ENCODE measurements at regions not wholly inside any gene's neighbourhood (a gene's known extent, or its start where the extent isn't known, plus 50 kb on each side); places are given as distances from the start of the nearest gene placed in this dataset.

- in situ Hi-C loops (cut with MboI; ENCODE audit: low sequenced_read_pairs) = no loop called here
- no peak overlapping the region for H3K27ac ChIP-seq (ENCODE audit: insufficient read depth, low read length)
Observed at GRCh38 chr4:111813555-111814140, 331.6 kb upstream of the FAM241A start.

More at GRCh38 chr4:111813555-111814140, 331.6 kb upstream of the FAM241A start:
- WGBS, 2 experiments (ENCODE audit: extremely low coverage in 2 of 2, insufficient read length in 1 of 2) = no CpG with 5 or more reads among the region's 3 CpGs
- Histone ChIP-seq H4K8ac (ENCODE audit: low read depth in 2 of 2, low read length in 2 of 2) (no peak overlapping the region), H2AFZ (replicated peaks; ENCODE audit: low read length, poor library complexity) (no peak overlapping the region), H2BK15ac (ENCODE audit: low read depth, low read length) (no peak overlapping the region), H3K4me1 (ENCODE audit: control insufficient read depth, insufficient read depth, low read length) (no peaks in the 10 kb centered on the region), H3K36me3 (ENCODE audit: control insufficient read depth, insufficient read depth, low read length) (no peaks in the 10 kb centered on the region), H3K14ac (replicated peaks; ENCODE audit: low read depth, low read length) (no peak overlapping the region), H2BK120ac (ENCODE audit: low read depth, low read length) (no peak overlapping the region), H3K4me3 (ENCODE audit: insufficient read depth, low read depth, low read length) (no peak overlapping the region), H2BK5ac (ENCODE audit: low read depth, low read length, poor library complexity, severe bottlenecking) (no peak overlapping the region), H3K56ac (ENCODE audit: extremely low read depth, insufficient read depth, low read length) (no peak overlapping the region), H2BK20ac (ENCODE audit: low read depth, low read length) (no peak overlapping the region), H3K4me2 (ENCODE audit: low read depth, low read length) (no peak overlapping the region), H3K9me3 (ENCODE audit: control insufficient read depth, insufficient read depth, low read length) (no peaks in the 10 kb centered on the region), H3K9ac (ENCODE audit: low read depth, low read length) (no peak overlapping the region), H4K91ac (ENCODE audit: insufficient read depth, low read depth, low read length) (no peak overlapping the region), H4K5ac (ENCODE audit: low read depth, low read length) (no peak overlapping the region), H2AK9ac (replicated peaks; ENCODE audit: low read depth, low read length, poor library complexity) (no peak overlapping the region), H4K20me1 (ENCODE audit: insufficient read depth, low read length) (no peaks in the 10 kb centered on the region), H3K23ac (ENCODE audit: low read depth, low read length) (no peak overlapping the region), H3K9me1 (ENCODE audit: insufficient read depth, low read length) (no peaks in the 10 kb centered on the region), H3K18ac (ENCODE audit: low read depth, low read length) (no peak overlapping the region), H3K4ac (ENCODE audit: low read depth, low read length) (no peak overlapping the region), H3K79me1 (ENCODE audit: low read depth in 1 of 2, low read length in 2 of 2) (no peaks in the 10 kb centered on the region), H3K27me3 (ENCODE audit: control insufficient read depth, insufficient read depth, low read length) (no peaks in the 10 kb centered on the region), H2AK5ac (ENCODE audit: low read depth, low read length) (no peak overlapping the region)
- BruUV-seq (replicated peaks) = no TSS peak
- intact Hi-C loops (cut with micrococcal nuclease) = no loop called here
- dilution Hi-C loops (cut with HindIII; ENCODE audit: low sequenced_read_pairs, unreplicated experiment) = no loop called here
- no peak for TF ChIP-seq NFE2L2 (IDR thresholded peaks at IDR 0.05; ENCODE audit: low read depth, low read length)
- TF ChIP-seq RCOR1 (IDR thresholded peaks at IDR 0.05; ENCODE audit: insufficient replicate concordance, low read length) = no peak
- no peak for TF ChIP-seq FOS (IDR thresholded peaks at IDR 0.05; ENCODE audit: low read depth, low read length)
- TF ChIP-seq USF2 (IDR thresholded peaks at IDR 0.05; ENCODE audit: low read depth, low read length) = no peak
- TF ChIP-seq MAZ (IDR thresholded peaks at IDR 0.05; ENCODE audit: borderline replicate concordance, low read depth, low read length) = no peak
- TF ChIP-seq CTCF (conservative IDR thresholded peaks at IDR 0.05; ENCODE audit: low read depth, low read length) = no peak
- no peak for TF ChIP-seq CEBPB (IDR thresholded peaks at IDR 0.05; ENCODE audit: low read depth, low read length)
- TF ChIP-seq BHLHE40 (IDR thresholded peaks at IDR 0.05; ENCODE audit: low read depth, low read length) = no peak
- TF ChIP-seq RFX5 (IDR thresholded peaks at IDR 0.05; ENCODE audit: low read depth, low read length) = no peak
- TF ChIP-seq SMC3 (IDR thresholded peaks at IDR 0.05; ENCODE audit: low read depth, low read length) = no peak
- TF ChIP-seq MAFK (IDR thresholded peaks at IDR 0.05; ENCODE audit: low read depth, low read length) = no peak
- TF ChIP-seq CHD1 (IDR thresholded peaks at IDR 0.05; ENCODE audit: low read depth, low read length) = no peak
- no peak for TF ChIP-seq ELK1 (IDR thresholded peaks at IDR 0.05; ENCODE audit: borderline replicate concordance, low read depth, low read length)
- ATAC-seq (ENCODE audit: low read depth) (no peak), DNase-seq (no peak)
- ChIA-PET POLR2A (ENCODE audit: unreplicated experiment) (no interaction called here), CTCF (no interaction called here)

All from IMR-90 (cell line).